Parathyroid adenoma (tissue), 2 donors: ENCODE measurements at regions not wholly inside any gene's neighbourhood (a gene's known extent, or its start where the extent isn't known, plus 50 kb on each side); places are given as distances from the start of the nearest gene placed in this dataset.

ENCODE experiments used
- H2AFZ ChIP-seq: fragments of 300-600 bp; sonication (generic); one replicate; pipeline ENCODE4 v1.7.0; 2017; ENCODE audit warnings: antibody characterized with exemption, mild to moderate bottlenecking
- H3K27ac ChIP-seq: fragments of 300-600 bp; sonication (generic); one replicate; pipeline ENCODE4 v1.7.0; 2017
- H3K27me3 ChIP-seq: fragments of 300-600 bp; sonication (generic); one replicate; pipeline ENCODE4 v1.7.0; 2017; ENCODE audit warnings: low read length; ENCODE audit not compliant: control insufficient read depth, insufficient read depth
- H3K36me3 ChIP-seq: fragments of 300-600 bp; sonication (generic); one replicate; pipeline ENCODE4 v1.7.0; 2017; ENCODE audit warnings: low read length; ENCODE audit not compliant: control insufficient read depth, insufficient read depth
- H3K4me1 ChIP-seq: fragments of 300-600 bp; sonication (generic); one replicate; pipeline ENCODE4 v1.7.0; 2017; ENCODE audit warnings: control low read depth
- H3K4me2 ChIP-seq: fragments of 300-600 bp; sonication (generic); one replicate; pipeline ENCODE4 v1.7.0; 2017; ENCODE audit warnings: low read length
- H3K4me3 ChIP-seq: fragments of 300-600 bp; sonication (generic); one replicate; pipeline ENCODE4 v1.7.0; 2017; ENCODE audit warnings: low read depth, low read length
- H3K79me2 ChIP-seq: fragments of 300-600 bp; sonication (generic); one replicate; pipeline ENCODE4 v1.7.0; 2017; ENCODE audit warnings: control low read depth
- H3K9ac ChIP-seq: fragments of 300-600 bp; sonication (generic); one replicate; pipeline ENCODE4 v1.7.0; 2017; ENCODE audit warnings: mild to moderate bottlenecking
- H3K9me3 ChIP-seq: fragments of 300-600 bp; sonication (generic); one replicate; pipeline ENCODE4 v1.7.0; 2017; ENCODE audit warnings: low read length; ENCODE audit not compliant: control insufficient read depth
- TF ChIP-seq, protein P1 (sequence below): fragments of 300-600 bp; sonication (generic); IDR thresholded peaks from one replicate; pipeline ENCODE4 v1.7.0; 2017; ENCODE audit warnings: antibody characterized with exemption, mild to moderate bottlenecking
- donor health status: primary hyperparathyroidism.

DNA sequence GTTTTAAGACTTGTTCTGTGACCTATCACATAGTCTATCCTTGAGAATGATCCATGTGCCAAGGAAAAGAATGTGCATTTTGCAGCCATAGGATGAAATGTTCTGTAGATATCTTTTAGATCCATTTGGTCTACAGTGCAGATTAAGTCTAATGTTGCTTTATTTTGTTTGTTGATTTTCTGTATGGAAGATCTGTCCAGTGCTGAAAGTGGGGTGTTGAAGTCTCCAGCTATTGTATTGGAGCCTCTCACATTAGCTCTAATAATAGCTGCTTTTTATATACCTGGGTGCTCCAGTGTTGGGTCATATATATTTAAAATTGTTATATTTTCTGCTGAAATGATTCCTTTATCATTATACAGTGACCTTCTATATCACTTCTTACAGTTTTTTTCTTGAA, 155.6 kb upstream of the MON1B start:
- Histone ChIP-seq H3K79me2 (no peaks in the 10 kb centered on the region), H2AFZ (no peak overlapping the region), H3K9me3 (no peaks in the 10 kb centered on the region), H3K27ac (no peak overlapping the region), H3K4me3 (no peak overlapping the region), H3K4me1 (no peaks in the 10 kb centered on the region), H3K27me3 (no peaks in the 10 kb centered on the region), H3K36me3 (no peaks in the 10 kb centered on the region), H3K4me2 (no peak overlapping the region), H3K9ac (no peak overlapping the region)
- TF ChIP-seq, protein P1, sequence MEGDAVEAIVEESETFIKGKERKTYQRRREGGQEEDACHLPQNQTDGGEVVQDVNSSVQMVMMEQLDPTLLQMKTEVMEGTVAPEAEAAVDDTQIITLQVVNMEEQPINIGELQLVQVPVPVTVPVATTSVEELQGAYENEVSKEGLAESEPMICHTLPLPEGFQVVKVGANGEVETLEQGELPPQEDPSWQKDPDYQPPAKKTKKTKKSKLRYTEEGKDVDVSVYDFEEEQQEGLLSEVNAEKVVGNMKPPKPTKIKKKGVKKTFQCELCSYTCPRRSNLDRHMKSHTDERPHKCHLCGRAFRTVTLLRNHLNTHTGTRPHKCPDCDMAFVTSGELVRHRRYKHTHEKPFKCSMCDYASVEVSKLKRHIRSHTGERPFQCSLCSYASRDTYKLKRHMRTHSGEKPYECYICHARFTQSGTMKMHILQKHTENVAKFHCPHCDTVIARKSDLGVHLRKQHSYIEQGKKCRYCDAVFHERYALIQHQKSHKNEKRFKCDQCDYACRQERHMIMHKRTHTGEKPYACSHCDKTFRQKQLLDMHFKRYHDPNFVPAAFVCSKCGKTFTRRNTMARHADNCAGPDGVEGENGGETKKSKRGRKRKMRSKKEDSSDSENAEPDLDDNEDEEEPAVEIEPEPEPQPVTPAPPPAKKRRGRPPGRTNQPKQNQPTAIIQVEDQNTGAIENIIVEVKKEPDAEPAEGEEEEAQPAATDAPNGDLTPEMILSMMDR, result no peak

DNA sequence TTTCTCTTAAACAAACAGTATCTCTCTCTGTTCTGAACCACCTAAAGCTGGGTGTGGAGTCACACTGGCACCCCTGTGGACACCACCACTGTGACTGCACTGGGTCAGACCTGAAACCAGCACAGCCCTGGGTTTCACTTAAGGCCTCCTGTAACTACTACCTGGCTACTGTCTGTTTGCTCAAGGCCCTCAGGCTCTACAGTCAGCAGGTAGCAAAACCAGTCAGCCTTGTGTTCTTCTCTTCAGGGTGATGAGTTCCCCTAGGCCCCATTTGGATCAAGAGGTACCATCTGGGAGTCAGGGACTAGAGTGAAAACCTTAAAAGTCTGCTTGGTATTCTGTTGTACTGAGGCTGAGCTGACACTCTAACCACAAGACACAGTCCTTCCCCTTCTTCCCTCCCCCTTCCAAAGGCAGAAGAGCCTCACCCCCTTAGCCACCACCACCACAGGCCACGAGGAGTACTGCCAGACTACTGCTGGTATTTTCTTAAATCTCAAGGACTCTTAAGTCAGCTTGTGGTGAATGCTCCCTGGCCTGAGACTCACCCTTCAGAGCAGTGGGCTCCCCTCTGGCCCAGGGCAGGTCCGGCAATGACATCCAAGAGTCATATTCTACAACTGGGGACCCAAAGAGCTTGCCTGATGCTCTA, 153.2 kb upstream of the MON1B start:
- Histone ChIP-seq H3K4me2 (no peak overlapping the region), H3K9ac (no peak overlapping the region), H3K4me1 (no peaks in the 10 kb centered on the region), H3K79me2 (no peaks in the 10 kb centered on the region), H3K27ac (no peak overlapping the region), H3K9me3 (no peaks in the 10 kb centered on the region), H2AFZ (no peak overlapping the region), H3K36me3 (no peaks in the 10 kb centered on the region), H3K27me3 (no peaks in the 10 kb centered on the region), H3K4me3 (no peak overlapping the region)
- TF ChIP-seq, protein P1, result no peak

DNA sequence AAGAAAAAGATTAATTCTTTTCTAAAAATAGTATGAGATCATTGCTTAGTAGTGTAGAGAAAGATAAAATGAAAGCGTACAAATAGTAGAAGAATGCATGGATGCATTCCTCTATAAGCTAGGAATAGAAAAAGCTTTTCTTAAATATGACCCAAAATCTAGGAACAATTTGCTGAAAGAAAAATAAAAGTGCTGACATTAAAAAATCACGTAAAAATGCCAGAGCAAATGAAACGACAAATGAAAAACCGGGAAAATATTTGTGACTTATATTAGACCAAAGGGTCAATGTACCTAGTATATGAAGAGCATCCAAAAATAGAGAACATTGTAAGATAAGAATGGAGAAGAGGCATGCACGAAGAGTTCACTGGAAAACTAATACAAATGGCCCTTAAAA, 149.5 kb upstream of the MON1B start:
- H2AFZ ChIP-seq, result no peak overlapping the region
- H3K79me2 ChIP-seq, result no peaks in the 10 kb centered on the region
- H3K27me3 ChIP-seq, result no peaks in the 10 kb centered on the region
- no peaks in the 10 kb centered on the region for H3K9me3 ChIP-seq
- TF ChIP-seq, protein P1, result no peak
- no peak overlapping the region for H3K9ac ChIP-seq
- H3K4me3 ChIP-seq, result no peak overlapping the region
- H3K4me2 ChIP-seq, result no peak overlapping the region
- H3K36me3 ChIP-seq, result no peaks in the 10 kb centered on the region
- no peak overlapping the region for H3K27ac ChIP-seq
- H3K4me1 ChIP-seq, result no peaks in the 10 kb centered on the region

DNA sequence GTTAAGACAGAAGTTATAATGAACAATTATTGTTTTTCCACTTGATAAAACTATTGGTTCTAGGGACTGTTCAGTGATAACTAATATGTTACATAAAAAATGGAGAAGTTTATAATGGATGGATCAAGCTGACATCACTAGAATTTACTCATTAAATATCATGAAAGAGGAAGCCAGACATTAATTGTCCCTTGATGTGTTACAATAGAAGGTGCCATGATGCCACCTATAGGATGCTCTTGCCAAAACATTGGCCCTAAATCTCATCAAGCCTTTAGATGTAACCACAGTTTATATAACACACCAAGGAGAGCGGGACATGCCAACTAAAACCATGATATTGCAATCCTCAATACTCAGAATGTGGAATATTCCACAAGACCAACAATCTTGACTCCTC, 147.9 kb upstream of the MON1B start:
- Histone ChIP-seq H2AFZ (no peak overlapping the region), H3K9ac (no peak overlapping the region), H3K79me2 (no peaks in the 10 kb centered on the region), H3K27me3 (no peaks in the 10 kb centered on the region), H3K4me3 (no peak overlapping the region), H3K9me3 (no peaks in the 10 kb centered on the region), H3K4me2 (no peak overlapping the region), H3K4me1 (no peaks in the 10 kb centered on the region), H3K27ac (no peak overlapping the region), H3K36me3 (no peaks in the 10 kb centered on the region)
- TF ChIP-seq, protein P1, result no peak

DNA sequence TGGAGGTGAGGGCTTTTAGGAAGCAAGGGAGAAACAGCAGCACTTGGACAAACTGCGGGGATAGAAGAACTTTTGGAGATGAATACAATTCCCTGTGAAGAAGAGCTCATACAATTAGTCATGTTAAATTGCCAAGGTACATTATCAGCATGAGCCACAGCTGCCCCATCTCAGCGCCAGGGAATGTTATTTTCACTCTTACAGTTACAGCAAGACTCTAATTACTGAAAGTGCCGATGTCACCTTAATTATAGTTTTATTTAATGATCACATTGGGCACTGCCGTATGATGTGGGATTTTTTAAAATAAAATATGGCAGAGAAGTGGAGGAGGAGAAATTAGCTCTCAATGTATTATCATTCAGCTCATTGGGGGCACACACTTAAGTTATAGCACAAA, 144.8 kb upstream of the MON1B start:
- Histone ChIP-seq H3K36me3 (no peaks in the 10 kb centered on the region), H2AFZ (no peak overlapping the region), H3K4me2 (no peak overlapping the region), H3K9ac (no peak overlapping the region), H3K79me2 (no peaks in the 10 kb centered on the region), H3K4me1 (no peaks in the 10 kb centered on the region), H3K9me3 (no peaks in the 10 kb centered on the region), H3K27ac (no peak overlapping the region), H3K4me3 (no peak overlapping the region), H3K27me3 (no peaks in the 10 kb centered on the region)
- TF ChIP-seq, protein P1, result no peak
